Skeletal muscle tissue (tissue), 3 donors: ENCODE measurements at regions not wholly inside any gene's neighbourhood (a gene's known extent, or its start where the extent isn't known, plus 50 kb on each side); places are given as distances from the start of the nearest gene placed in this dataset.

Experiments used
- H3K27ac ChIP-seq: one replicate; pipeline ENCODE4 v1.7.0; 2013; ENCODE audit warnings: mild to moderate bottlenecking, low read depth, low read length, inconsistent platforms
- H3K27me3 ChIP-seq, 3 donors: one replicate each; pipeline ENCODE4 v1.7.0; 2013; ENCODE audit warnings: low read length in 3 of 3; ENCODE audit not compliant: control insufficient read depth in 3 of 3, insufficient read depth in 3 of 3
- H3K36me3 ChIP-seq, 3 donors: one replicate each; pipeline ENCODE4 v1.7.0; 2013; ENCODE audit warnings: low read length in 3 of 3; ENCODE audit not compliant: control insufficient read depth in 3 of 3, insufficient read depth in 3 of 3
- H3K4me1 ChIP-seq, 3 donors: one replicate each; pipeline ENCODE4 v1.7.0; 2013; ENCODE audit warnings: low read length in 3 of 3, mild to moderate bottlenecking in 3 of 3; ENCODE audit not compliant: control insufficient read depth in 3 of 3, insufficient read depth in 3 of 3
- H3K4me3 ChIP-seq, 3 donors: one replicate each; pipeline ENCODE4 v1.7.0; 2013; ENCODE audit warnings: low read length in 3 of 3
- H3K9ac ChIP-seq, 3 donors: one replicate each; pipeline ENCODE4 v1.7.0; 2013; ENCODE audit warnings: low read length in 3 of 3, mild to moderate bottlenecking in 3 of 3, moderate library complexity in 2 of 3, low read depth in 1 of 3
- H3K9me3 ChIP-seq, 3 donors: one replicate each; pipeline ENCODE4 v1.7.0; 2013; ENCODE audit warnings: low read length in 3 of 3; ENCODE audit not compliant: control insufficient read depth in 3 of 3
- donor health status: Osteomylitis.

GRCh38 chr3:148217317-148217716 is 480.4 kb upstream of the AGTR1 start:
- Histone ChIP-seq H3K9ac (no peak overlapping the region), H3K4me1 (no peaks in the 10 kb centered on the region), H3K27ac (no peak overlapping the region), H3K4me3 (no peak overlapping the region), H3K9me3 (no peaks in the 10 kb centered on the region), H3K27me3 (no peaks in the 10 kb centered on the region), H3K36me3 (no peaks in the 10 kb centered on the region)

- no peak overlapping the region for H3K27ac ChIP-seq
- H3K27me3 ChIP-seq, result no peaks in the 10 kb centered on the region
- no peak overlapping the region for H3K4me3 ChIP-seq
- H3K4me1 ChIP-seq, result no peaks in the 10 kb centered on the region
- no peaks in the 10 kb centered on the region for H3K36me3 ChIP-seq
- no peak overlapping the region for H3K9ac ChIP-seq
- H3K9me3 ChIP-seq, result no peaks in the 10 kb centered on the region
Observed at GRCh38 chr3:148218222-148218621, 479.5 kb upstream of the AGTR1 start.

DNA sequence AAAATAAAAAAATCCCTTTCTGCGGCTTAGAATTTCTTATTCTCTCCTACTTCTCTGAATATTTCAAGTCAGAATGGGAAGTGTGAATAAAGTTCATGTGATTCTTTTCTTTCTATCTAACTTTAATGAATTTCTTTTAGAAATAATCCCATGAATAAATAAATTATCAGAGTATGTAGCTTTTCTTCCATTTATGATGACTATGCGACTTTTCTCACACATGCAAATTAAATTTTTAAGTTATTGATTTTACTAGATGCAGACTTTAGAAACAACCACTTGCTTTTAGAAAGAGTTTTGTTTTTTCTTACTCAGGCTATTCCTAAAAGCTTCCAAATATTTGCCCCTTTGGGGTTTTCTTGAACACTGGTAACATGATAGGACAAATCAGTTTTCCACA is 477.7 kb upstream of the AGTR1 start:
- Histone ChIP-seq H3K4me1 (no peaks in the 10 kb centered on the region), H3K9ac (no peak overlapping the region), H3K27me3 (no peaks in the 10 kb centered on the region), H3K9me3 (no peaks in the 10 kb centered on the region), H3K27ac (no peak overlapping the region), H3K36me3 (no peaks in the 10 kb centered on the region), H3K4me3 (no peak overlapping the region)

DNA sequence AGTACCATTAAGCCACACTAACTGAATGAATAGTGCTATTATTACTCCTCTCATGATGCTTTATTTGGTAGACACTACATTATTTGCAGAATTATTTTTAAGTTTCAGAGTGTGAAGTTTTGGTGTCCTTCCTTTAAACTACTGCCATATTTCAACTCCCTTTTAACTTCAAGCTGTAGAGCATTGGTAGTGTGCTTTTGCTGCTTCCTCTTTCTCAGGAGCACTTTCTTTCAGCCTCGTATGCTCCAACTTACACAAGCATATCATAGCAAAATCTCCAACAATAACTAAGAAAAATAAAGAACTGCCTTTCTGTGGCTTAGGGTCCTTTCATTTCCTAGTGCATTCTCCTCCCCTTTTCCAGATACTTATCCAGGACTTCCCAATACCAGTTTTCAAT is 476.4 kb upstream of the AGTR1 start:
- H3K36me3 ChIP-seq, result no peaks in the 10 kb centered on the region

DNA sequence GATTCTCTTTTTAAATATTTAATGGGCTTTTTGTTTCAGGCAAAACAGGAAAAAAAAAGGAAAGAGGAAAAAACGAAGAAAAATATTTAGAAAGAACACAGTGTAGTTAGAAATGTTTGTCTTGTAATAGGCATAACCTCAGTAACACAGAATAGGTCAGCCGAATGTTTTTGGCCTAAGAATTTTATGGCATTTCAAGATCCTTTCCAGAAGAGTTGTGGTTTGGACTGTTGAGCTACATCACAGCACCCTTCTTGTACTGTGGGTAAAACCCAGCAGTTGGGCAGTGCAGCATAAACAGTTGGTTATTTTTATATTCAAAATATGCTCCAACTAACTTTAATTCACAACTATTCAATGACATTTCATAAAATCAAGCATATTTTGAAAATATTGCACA is 474.4 kb upstream of the AGTR1 start:
- H3K4me3 ChIP-seq, result no peak overlapping the region
- no peaks in the 10 kb centered on the region for H3K27me3 ChIP-seq
- no peaks in the 10 kb centered on the region for H3K36me3 ChIP-seq
- no peaks in the 10 kb centered on the region for H3K4me1 ChIP-seq
- no peaks in the 10 kb centered on the region for H3K9me3 ChIP-seq
- H3K9ac ChIP-seq, result no peak overlapping the region
- H3K27ac ChIP-seq, result no peak overlapping the region

More for the DNA sequence above, 476.4 kb upstream of the AGTR1 start:
- no peak overlapping the region for H3K27ac ChIP-seq
- no peaks in the 10 kb centered on the region for H3K27me3 ChIP-seq
- no peaks in the 10 kb centered on the region for H3K4me1 ChIP-seq
- H3K4me3 ChIP-seq, result no peak overlapping the region
- H3K9ac ChIP-seq, result no peak overlapping the region
- H3K9me3 ChIP-seq, result no peaks in the 10 kb centered on the region

DNA sequence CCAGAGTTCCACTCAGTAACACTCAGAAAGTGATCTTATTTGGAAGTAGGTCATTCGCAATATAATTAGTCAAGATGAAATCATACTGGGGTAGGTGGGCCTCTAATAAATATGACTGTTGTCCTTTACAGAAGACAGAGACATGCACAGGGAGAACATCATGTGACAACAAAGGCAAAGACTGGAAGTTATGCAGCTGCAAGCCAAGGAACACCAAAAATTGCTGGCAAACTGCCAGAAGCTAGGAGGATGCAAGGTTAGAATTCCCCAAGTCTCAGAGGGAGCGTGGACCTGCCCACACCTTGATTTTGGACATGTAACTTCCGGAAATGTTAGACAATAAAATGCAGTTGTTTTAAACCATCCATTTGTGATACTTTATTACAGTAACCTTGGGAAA is 471.5 kb upstream of the AGTR1 start:
- no peak overlapping the region for H3K4me3 ChIP-seq
- H3K9me3 ChIP-seq, result no peaks in the 10 kb centered on the region
- H3K36me3 ChIP-seq, result no peaks in the 10 kb centered on the region
- H3K27me3 ChIP-seq, result no peaks in the 10 kb centered on the region
- no peak overlapping the region for H3K27ac ChIP-seq
- no peak overlapping the region for H3K9ac ChIP-seq
- H3K4me1 ChIP-seq, result no peaks in the 10 kb centered on the region

DNA sequence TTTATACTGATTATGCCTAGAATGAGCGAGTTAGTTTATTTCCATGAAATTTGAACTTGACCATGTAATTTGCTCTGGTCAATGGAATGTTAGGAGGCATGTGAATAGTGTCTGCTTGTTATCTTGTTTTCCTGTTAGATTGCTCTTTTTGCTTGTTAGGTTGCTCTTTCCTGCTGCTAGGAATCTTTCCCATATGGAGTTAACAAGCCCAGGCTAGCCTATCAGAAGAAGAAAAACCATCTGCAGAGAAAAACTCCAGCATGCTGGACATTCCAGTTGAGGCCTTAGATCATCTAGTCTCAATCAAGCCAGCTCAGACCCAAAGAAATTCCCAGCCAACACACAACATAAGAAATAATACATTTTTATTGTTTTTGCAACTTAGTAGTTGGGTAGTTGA is 470.2 kb upstream of the AGTR1 start:
- H3K27ac ChIP-seq, result no peak overlapping the region
- no peaks in the 10 kb centered on the region for H3K9me3 ChIP-seq
- no peaks in the 10 kb centered on the region for H3K27me3 ChIP-seq
- no peaks in the 10 kb centered on the region for H3K36me3 ChIP-seq
- no peaks in the 10 kb centered on the region for H3K4me1 ChIP-seq
- H3K4me3 ChIP-seq, result no peak overlapping the region
- H3K9ac ChIP-seq, result no peak overlapping the region

GRCh38 chr3:148229107-148229506 is 468.6 kb upstream of the AGTR1 start:
- H3K36me3 ChIP-seq, result no peaks in the 10 kb centered on the region
- no peaks in the 10 kb centered on the region for H3K9me3 ChIP-seq
- no peak overlapping the region for H3K27ac ChIP-seq
- H3K4me3 ChIP-seq, result no peak overlapping the region
- no peaks in the 10 kb centered on the region for H3K4me1 ChIP-seq
- H3K27me3 ChIP-seq, result no peaks in the 10 kb centered on the region
- H3K9ac ChIP-seq, result no peak overlapping the region

- Histone ChIP-seq H3K9me3 (no peaks in the 10 kb centered on the region), H3K9ac (no peak overlapping the region), H3K4me3 (no peak overlapping the region), H3K27ac (no peak overlapping the region), H3K36me3 (no peaks in the 10 kb centered on the region), H3K4me1 (no peaks in the 10 kb centered on the region), H3K27me3 (no peaks in the 10 kb centered on the region)
Observed at GRCh38 chr3:148230473-148230872, 467.2 kb upstream of the AGTR1 start.

DNA sequence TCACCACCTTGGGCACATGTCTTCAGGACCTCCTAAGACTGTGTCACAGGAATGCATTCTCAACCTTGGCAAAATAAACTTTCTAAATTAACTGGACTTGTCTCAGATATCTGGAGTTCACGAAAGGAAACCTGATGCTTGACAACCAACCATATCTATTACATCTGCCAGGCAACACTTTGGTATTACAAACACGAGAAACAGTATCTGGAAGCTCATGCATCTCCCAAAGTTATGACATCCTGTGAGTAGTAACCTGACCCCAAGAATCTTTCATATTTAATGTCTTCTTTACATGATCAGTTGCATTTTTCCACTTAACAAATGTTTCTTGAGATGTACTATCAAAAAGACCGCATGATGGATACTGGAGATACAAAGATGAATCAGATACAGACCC is 465.3 kb upstream of the AGTR1 start:
- H3K9ac ChIP-seq, result no peak overlapping the region

DNA sequence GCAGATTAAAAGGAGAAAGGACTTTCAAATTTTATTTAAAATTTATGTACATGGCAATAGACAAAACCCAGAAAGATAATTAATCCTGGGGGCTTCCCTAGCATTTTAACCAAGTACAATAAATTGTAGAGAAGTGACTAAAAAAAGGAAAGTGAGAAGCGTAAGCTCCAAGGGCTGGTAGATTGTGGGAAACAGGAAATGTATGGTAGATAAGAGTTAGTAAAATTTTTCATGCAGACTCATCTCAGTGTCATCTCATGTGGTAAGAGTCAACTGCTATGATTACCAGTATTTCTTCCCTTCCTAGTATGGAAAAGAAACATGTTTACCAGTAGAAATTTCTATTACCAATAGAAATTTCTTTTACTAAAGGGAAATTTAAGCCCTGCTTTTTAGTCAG is 464.3 kb upstream of the AGTR1 start:
- Histone ChIP-seq H3K27me3 (no peaks in the 10 kb centered on the region), H3K4me1 (no peaks in the 10 kb centered on the region), H3K9ac (no peak overlapping the region), H3K9me3 (no peaks in the 10 kb centered on the region), H3K4me3 (no peak overlapping the region), H3K27ac (no peak overlapping the region), H3K36me3 (no peaks in the 10 kb centered on the region)

More for the DNA sequence above, 465.3 kb upstream of the AGTR1 start:
- Histone ChIP-seq H3K36me3 (no peaks in the 10 kb centered on the region), H3K27me3 (no peaks in the 10 kb centered on the region), H3K4me3 (no peak overlapping the region), H3K9me3 (no peaks in the 10 kb centered on the region), H3K27ac (no peak overlapping the region), H3K4me1 (no peaks in the 10 kb centered on the region)
